ENCODE measurements at regions not wholly inside any gene's neighbourhood (a gene's known extent, or its start where the extent isn't known, plus 50 kb on each side); places are given as distances from the start of the nearest gene placed in this dataset.

GRCh38 chr18:68083776-68084175, 567.3 kb upstream of the DSEL start:
- no peak for DNase-seq

- no peak for DNase-seq
Measured at GRCh38 chr18:68083131-68083530, 566.6 kb upstream of the DSEL start.

- no peak for DNase-seq
Measured at GRCh38 chr18:68072744-68073143, 556.2 kb upstream of the DSEL start.

GRCh38 chr18:68060871-68061270, 544.4 kb upstream of the DSEL start:
- no peak for DNase-seq

GRCh38 chr18:68056936-68057335, 540.4 kb upstream of the DSEL start:
- DNase-seq = no peak

- DNase-seq = no peak
Measured at GRCh38 chr18:68054669-68055068, 538.1 kb upstream of the DSEL start.

GRCh38 chr18:68053290-68053689, 536.8 kb upstream of the DSEL start:
- DNase-seq = no peak

- DNase-seq = no peak
Measured at GRCh38 chr18:68041327-68041726, 524.8 kb upstream of the DSEL start.

- no peak for DNase-seq
Measured at GRCh38 chr18:68040198-68040597, 523.7 kb upstream of the DSEL start.

GRCh38 chr18:68035774-68036522, 519.4 kb upstream of the DSEL start:
- no peak for DNase-seq

GRCh38 chr18:68034296-68034695, 517.8 kb upstream of the DSEL start:
- no peak for DNase-seq

GRCh38 chr18:68033466-68033865, 516.9 kb upstream of the DSEL start:
- DNase-seq = no peak

- DNase-seq = no peak
Measured at GRCh38 chr18:68024716-68025115, 508.2 kb upstream of the DSEL start.

- no peak for DNase-seq
Measured at GRCh38 chr18:68017385-68017784, 500.9 kb upstream of the DSEL start.

- no peak for DNase-seq
Measured at GRCh38 chr18:67997496-67997895, 481.0 kb upstream of the DSEL start.

- DNase-seq = no peak
Measured at GRCh38 chr18:67995769-67996168, 479.2 kb upstream of the DSEL start.

GRCh38 chr18:67980241-67980640, 463.7 kb upstream of the DSEL start:
- DNase-seq = no peak

GRCh38 chr18:67977067-67977616, 460.6 kb upstream of the DSEL start:
- DNase-seq = no peak

GRCh38 chr18:67973916-67974315, 457.4 kb upstream of the DSEL start:
- no peak for DNase-seq

- DNase-seq = no peak
Measured at GRCh38 chr18:67969458-67969857, 452.9 kb upstream of the DSEL start.

- no peak for DNase-seq
Measured at GRCh38 chr18:67966224-67966623, 449.7 kb upstream of the DSEL start.

GRCh38 chr18:67964462-67964861, 447.9 kb upstream of the DSEL start:
- no peak for DNase-seq

GRCh38 chr18:67961701-67962440, 445.4 kb upstream of the DSEL start:
- DNase-seq = no peak

GRCh38 chr18:67957684-67958083, 441.2 kb upstream of the DSEL start:
- DNase-seq = no peak
